Breast epithelium (tissue), 3 donors: ENCODE measurements at regions not wholly inside any gene's neighbourhood (a gene's known extent, or its start where the extent isn't known, plus 50 kb on each side); places are given as distances from the start of the nearest gene placed in this dataset.

Experiments
- POLR2AphosphoS5 ChIP-seq, 3 donors: sonication (generic); formaldehyde crosslinking; IDR thresholded peaks; one replicate each; pipeline ENCODE4 v1.6.1; 2017; ENCODE audit warnings: antibody characterized with exemption in 3 of 3
- TF ChIP-seq, protein P1 (sequence below), 3 donors: fragments of 450-650 bp; IDR thresholded peaks; one replicate each; pipeline ENCODE4 v1.5.1; 2016 to 2017; ENCODE audit warnings: antibody characterized with exemption in 3 of 3, mild to moderate bottlenecking in 3 of 3, moderate library complexity in 3 of 3

DNA sequence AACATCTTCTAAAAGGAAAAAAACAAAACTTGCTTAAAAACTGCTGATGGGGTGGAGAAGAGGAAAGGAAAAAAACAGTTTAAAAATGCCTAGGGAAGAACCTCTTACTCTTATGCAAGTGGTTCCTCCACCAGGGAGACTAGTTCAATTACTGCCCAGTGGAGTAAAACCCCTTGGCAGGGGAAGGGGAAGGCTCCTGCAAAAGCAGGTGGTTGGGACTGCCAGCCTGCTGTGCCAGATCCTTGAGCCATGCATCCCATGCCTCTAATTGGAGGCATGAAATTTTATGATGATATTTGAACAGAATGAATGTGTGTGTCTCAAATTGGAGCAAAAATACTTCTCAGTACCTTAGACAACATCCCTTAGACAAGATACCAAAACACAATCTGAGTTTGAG lies 118.8 kb downstream of the FSCB start:
- TF ChIP-seq, protein P1, sequence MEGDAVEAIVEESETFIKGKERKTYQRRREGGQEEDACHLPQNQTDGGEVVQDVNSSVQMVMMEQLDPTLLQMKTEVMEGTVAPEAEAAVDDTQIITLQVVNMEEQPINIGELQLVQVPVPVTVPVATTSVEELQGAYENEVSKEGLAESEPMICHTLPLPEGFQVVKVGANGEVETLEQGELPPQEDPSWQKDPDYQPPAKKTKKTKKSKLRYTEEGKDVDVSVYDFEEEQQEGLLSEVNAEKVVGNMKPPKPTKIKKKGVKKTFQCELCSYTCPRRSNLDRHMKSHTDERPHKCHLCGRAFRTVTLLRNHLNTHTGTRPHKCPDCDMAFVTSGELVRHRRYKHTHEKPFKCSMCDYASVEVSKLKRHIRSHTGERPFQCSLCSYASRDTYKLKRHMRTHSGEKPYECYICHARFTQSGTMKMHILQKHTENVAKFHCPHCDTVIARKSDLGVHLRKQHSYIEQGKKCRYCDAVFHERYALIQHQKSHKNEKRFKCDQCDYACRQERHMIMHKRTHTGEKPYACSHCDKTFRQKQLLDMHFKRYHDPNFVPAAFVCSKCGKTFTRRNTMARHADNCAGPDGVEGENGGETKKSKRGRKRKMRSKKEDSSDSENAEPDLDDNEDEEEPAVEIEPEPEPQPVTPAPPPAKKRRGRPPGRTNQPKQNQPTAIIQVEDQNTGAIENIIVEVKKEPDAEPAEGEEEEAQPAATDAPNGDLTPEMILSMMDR (IDR thresholded peaks at IDR 0.05): no peak
- TF ChIP-seq POLR2AphosphoS5 (IDR thresholded peaks at IDR 0.05): no peak
